Peyer's patch (tissue), 4 donors: ENCODE measurements at regions not wholly inside any gene's neighbourhood (a gene's known extent, or its start where the extent isn't known, plus 50 kb on each side); places are given as distances from the start of the nearest gene placed in this dataset.

ENCODE experiments used
- CTCF ChIP-seq, 6 experiments: fragments of 450-650 bp in 4 of 6; fragments of 200-600 bp in 2 of 6; sonication (generic) in 1 of 6; IDR thresholded peaks; one replicate each; pipeline ENCODE4 v1.5.1; 2017 to 2019; ENCODE audit warnings: antibody characterized with exemption in 6 of 6, mild to moderate bottlenecking in 3 of 6, moderate library complexity in 1 of 6
- POLR2A ChIP-seq, 2 donors: fragments of 450-650 bp; IDR thresholded peaks; one replicate each; pipeline ENCODE4 v1.5.1; 2017; ENCODE audit warnings: antibody characterized with exemption in 2 of 2, mild to moderate bottlenecking in 2 of 2, moderate library complexity in 2 of 2

- no peak for TF ChIP-seq POLR2A (IDR thresholded peaks at IDR 0.05)
- no peak for TF ChIP-seq CTCF (IDR thresholded peaks at IDR 0.05)
Observed at GRCh38 chr15:75107908-75108838, 84.8 kb downstream of the PPCDC start.
